ENCODE measurements at regions not wholly inside any gene's neighbourhood (a gene's known extent, or its start where the extent isn't known, plus 50 kb on each side); places are given as distances from the start of the nearest gene placed in this dataset.

DNA sequence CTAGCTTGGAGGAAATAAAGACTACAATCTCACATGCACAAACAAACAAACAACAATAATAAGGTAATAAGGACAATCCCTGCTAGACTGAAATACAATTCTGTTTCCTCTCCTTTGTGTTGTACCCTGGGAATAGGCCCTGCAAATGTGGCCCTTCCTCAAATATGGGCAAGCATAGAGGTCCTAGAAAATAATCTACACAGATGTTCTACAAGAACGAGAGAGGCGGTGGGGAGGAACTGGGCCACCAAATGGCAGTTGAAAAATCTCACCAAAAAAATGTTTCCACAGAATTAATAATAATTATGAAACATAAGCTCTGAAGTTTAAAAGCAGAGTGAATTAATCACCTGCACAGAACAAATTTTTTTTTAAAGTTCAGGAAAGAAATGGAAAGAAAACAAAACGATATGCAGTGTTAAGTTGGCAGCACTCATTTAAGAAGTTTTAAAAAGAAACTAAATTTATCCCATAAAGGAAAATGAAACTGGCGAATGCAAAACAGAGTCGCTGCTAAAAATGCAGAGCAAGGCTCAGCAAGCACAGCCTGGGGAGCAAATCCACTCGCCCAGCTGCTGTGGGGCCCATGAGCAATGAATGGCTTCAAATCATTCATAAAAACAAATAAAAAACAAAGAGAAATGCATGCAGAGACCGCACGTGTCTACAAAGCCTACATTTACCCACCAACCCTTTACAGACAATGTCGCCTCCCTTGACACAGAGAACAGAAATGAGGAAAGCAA, 475.4 kb downstream of the OCA2 start:
- no peak overlapping the region for H3K27ac ChIP-seq
- DNase-seq (ENCODE audit: low read depth, low spot score) = no peak

- H3K27ac ChIP-seq = no peak overlapping the region
- DNase-seq (ENCODE audit: low read depth, low spot score) = no peak
These were observed 476.0 kb downstream of the OCA2 start for GRCh38 chr15:27623149-27623548.

DNA sequence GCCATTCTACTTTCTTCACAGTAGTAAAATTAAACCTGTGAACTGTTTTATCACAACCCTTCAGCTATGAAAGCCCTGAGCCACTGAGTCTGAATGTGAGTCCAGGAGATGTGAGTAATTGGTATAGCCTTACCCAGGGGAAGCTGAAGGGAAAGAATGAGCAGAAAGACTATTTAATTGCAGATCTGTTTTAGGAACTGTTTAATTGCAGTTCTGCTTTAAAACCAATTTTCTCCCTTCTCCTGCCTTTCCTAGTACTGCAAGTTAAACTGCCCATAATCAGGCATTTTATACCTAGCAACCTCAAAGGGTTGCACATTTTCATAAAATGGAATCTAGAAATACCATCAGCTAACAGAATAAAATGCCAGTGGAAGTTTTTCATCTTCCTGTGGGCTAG, 476.7 kb downstream of the OCA2 start:
- no peak for DNase-seq (ENCODE audit: low read depth, low spot score)

GRCh38 chr15:27619204-27619603, 479.9 kb downstream of the OCA2 start:
- DNase-seq (ENCODE audit: low read depth, low spot score) = no peak
- H3K27ac ChIP-seq = no peak overlapping the region

More for the DNA sequence above, 476.7 kb downstream of the OCA2 start:
- H3K27ac ChIP-seq = no peak overlapping the region

DNA sequence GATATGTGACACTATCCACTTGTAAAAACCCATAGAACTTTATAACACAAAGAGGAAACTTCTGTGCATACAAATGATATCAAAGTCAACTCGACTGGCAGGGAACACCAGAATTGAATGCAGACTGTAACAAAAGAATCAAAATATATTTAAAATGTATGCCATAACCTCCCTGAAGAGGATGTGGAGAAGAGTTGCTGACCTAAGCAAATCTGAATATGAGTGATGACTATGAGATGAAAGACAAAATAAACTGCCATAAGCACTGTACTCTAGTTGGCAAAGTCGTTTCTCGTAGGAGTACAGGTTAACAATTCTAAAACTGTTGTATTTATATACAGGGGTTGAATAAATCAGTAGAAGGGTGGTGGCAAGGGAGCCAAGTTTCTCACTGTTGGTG, 482.1 kb downstream of the OCA2 start:
- DNase-seq (ENCODE audit: low read depth, low spot score) = no peak
- H3K27ac ChIP-seq = no peak overlapping the region

DNA sequence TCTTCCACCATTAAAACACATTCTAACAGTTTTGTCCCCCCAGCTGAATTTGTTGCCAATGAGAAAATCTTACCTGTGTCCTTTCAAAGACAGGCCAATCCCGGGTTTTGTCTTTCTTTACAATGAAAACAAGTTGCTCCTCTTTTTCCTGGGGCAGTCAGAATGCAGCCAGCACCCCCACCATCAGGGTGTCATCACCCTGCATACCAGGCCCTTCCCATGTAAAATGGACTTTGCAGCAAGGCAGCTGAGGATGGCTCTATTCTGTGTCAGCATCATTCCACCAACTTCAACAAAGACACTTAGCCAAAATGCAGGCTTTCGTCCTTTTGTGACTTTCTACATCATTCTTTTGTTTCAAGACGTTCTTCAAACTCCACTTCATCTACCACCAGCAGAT, 490.9 kb downstream of the OCA2 start:
- H3K27ac ChIP-seq = no peak overlapping the region
- no peak for DNase-seq (ENCODE audit: low read depth, low spot score)

- no peak overlapping the region for H3K27ac ChIP-seq
- DNase-seq (ENCODE audit: low read depth, low spot score) = peak; percentile 33
These were observed 497.7 kb downstream of the OCA2 start for GRCh38 chr15:27601239-27601960.

DNA sequence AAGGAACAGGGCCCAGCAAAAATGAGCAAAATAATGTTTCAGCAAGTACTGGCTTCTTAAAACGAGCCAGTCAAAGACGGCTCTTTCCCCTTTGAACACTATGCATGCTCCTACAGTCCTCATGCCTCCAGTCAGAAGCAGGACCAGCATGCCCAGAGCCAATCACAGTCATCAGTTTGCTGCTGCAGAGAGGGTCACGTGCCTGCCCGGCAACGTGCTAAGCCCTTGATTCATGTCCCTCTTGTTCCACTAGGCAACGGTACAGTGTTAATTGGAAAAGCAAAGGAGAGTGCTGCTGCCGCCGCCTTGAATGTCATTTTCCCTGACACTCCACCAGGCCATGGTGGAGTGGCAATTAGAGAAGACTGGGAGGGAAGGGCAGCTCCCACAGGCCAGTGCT, 500.1 kb downstream of the OCA2 start:
- no peak for DNase-seq (ENCODE audit: low read depth, low spot score)
- H3K27ac ChIP-seq = no peak overlapping the region

DNA sequence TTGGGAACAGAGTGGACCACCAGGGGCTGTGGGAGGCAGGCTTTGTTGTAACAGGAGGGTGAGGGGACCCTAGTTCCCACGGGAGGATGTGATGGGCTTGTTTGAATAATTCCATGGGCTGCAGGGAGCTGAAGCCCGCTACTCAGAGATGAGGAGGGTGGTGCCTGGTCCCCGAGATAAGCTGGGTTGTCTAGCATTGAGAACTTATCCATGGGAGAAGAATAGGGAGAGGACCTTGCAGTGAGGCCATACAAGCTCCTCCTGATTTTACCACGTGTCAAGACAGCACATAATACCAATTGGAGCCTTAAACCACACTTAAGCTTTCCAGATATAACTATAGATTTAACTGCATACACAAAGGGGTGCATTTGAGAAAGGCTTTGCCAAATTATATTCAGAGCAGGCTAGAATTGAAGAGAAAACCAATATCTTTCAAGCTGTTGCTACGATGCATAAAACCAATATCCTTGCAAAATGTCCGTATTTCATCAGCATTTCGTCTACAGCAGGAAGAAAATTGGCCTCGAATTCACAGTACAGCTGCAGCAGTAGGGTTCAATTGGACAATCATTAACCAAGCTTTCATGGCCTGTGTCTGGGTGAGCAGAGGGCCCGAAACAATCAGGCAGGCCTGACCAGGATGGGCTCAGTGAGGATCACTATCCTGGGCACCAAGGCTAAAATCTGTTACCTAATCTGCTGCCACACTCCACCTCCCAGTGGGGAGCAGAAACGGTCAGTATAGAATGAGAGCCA, 500.7 kb downstream of the OCA2 start:
- no peak overlapping the region for H3K27ac ChIP-seq
- no peak for DNase-seq (ENCODE audit: low read depth, low spot score)

GRCh38 chr15:27595211-27595610, 503.9 kb downstream of the OCA2 start:
- DNase-seq (ENCODE audit: low read depth, low spot score) = no peak
- H3K27ac ChIP-seq = no peak overlapping the region

- no peak overlapping the region for H3K27ac ChIP-seq
- DNase-seq (ENCODE audit: low read depth, low spot score) = no peak
These were observed 506.9 kb downstream of the OCA2 start for GRCh38 chr15:27592036-27592760.
